ENCODE measurements at regions not wholly inside any gene's neighbourhood (a gene's known extent, or its start where the extent isn't known, plus 50 kb on each side); places are given as distances from the start of the nearest gene placed in this dataset.
"Not testable (repeated sequence)": the region's sequence is repeated elsewhere in the genome, so short reads cannot be mapped to it uniquely, and the experiment has no call there.

GRCh38 chr4:79141530-79141929 lies 184.3 kb downstream of the NAA11 start:
- no peak for TF ChIP-seq POLR2A (IDR thresholded peaks at IDR 0.05)
- TF ChIP-seq CTCF (IDR thresholded peaks at IDR 0.05): no peak
- peaks cover 0 to 8% (median 5%) of the 10 kb centered on the region in 3 donors for H3K9me3 ChIP-seq
- H3K27me3 ChIP-seq: no peaks in the 10 kb centered on the region
- no peaks in the 10 kb centered on the region for H3K36me3 ChIP-seq
- intact Hi-C loops (cut with DNase I): no loop called here
- DNase-seq: no peak
- no peak overlapping the region for H3K4me3 ChIP-seq
- peaks cover 0 to 5% (median 1%) of the 10 kb centered on the region in 3 donors for H3K4me1 ChIP-seq
- 39 to 51% methylated on average over 3 of the region's 3 CpGs for WGBS, 2 donors
- no peak overlapping the region for H3K27ac ChIP-seq

- Histone ChIP-seq H3K4me3 (no peak overlapping the region), H3K9me3 (no peaks in the 10 kb centered on the region), H3K27me3 (no peaks in the 10 kb centered on the region), H3K27ac (no peak overlapping the region), H3K4me1 (no peaks in the 10 kb centered on the region), H3K36me3 (no peaks in the 10 kb centered on the region)
- DNase-seq: no peak
- intact Hi-C loops (cut with DNase I): no loop called here
- no peak for TF ChIP-seq POLR2A (IDR thresholded peaks at IDR 0.05)
- TF ChIP-seq CTCF (IDR thresholded peaks at IDR 0.05): no peak
Observed at GRCh38 chr4:79134767-79135166, 191.1 kb downstream of the NAA11 start.

GRCh38 chr4:79132826-79133225 lies 193.0 kb downstream of the NAA11 start:
- intact Hi-C loops (cut with DNase I): no loop called here
- WGBS, 2 donors: 76 to 81% methylated on average over 1 of the region's 1 CpG
- Histone ChIP-seq H3K9me3 (no peaks in the 10 kb centered on the region), H3K27ac (no peak overlapping the region), H3K36me3 (no peaks in the 10 kb centered on the region), H3K4me1 (no peaks in the 10 kb centered on the region), H3K27me3 (no peaks in the 10 kb centered on the region), H3K4me3 (no peak overlapping the region)
- TF ChIP-seq POLR2A (IDR thresholded peaks at IDR 0.05) (no peak), CTCF (IDR thresholded peaks at IDR 0.05) (no peak)
- no peak for DNase-seq

- TF ChIP-seq POLR2A (IDR thresholded peaks at IDR 0.05): no peak
- no peak for TF ChIP-seq CTCF (IDR thresholded peaks at IDR 0.05)
- peaks cover 0 to 35% (median 14%) of the 10 kb centered on the region in 3 donors for H3K9me3 ChIP-seq
- no peaks in the 10 kb centered on the region for H3K4me1 ChIP-seq
- H3K27me3 ChIP-seq: no peaks in the 10 kb centered on the region
- no peak for DNase-seq
- no peak overlapping the region for H3K27ac ChIP-seq
- intact Hi-C loops (cut with DNase I): no loop called here
- no peak overlapping the region for H3K4me3 ChIP-seq
- 92 to 100% methylated on average over 1 to 5 of the region's 27 CpGs for WGBS, 2 donors
- no peaks in the 10 kb centered on the region for H3K36me3 ChIP-seq
Observed at GRCh38 chr4:79121875-79122358, 182.7 kb upstream of the PAQR3 start.

- no peak overlapping the region for H3K4me3 ChIP-seq
- H3K27me3 ChIP-seq: no peaks in the 10 kb centered on the region
- TF ChIP-seq CTCF (IDR thresholded peaks at IDR 0.05) (no peak), POLR2A (IDR thresholded peaks at IDR 0.05) (no peak)
- no peak overlapping the region for H3K27ac ChIP-seq
- DNase-seq: no peak
- H3K4me1 ChIP-seq: no peaks in the 10 kb centered on the region
- H3K9me3 ChIP-seq: peaks cover 0 to 36% (median 14%) of the 10 kb centered on the region in 3 donors
- intact Hi-C loops (cut with DNase I): no loop called here
- 75 to 83% methylated on average over 1 of the region's 1 CpG for WGBS, 2 donors
- H3K36me3 ChIP-seq: no peaks in the 10 kb centered on the region
Observed at GRCh38 chr4:79121223-79121622, 182.0 kb upstream of the PAQR3 start.

- DNase-seq; H3K27ac ChIP-seq; H3K36me3 ChIP-seq; H3K4me3 ChIP-seq; H3K4me1 ChIP-seq; intact Hi-C loops (cut with DNase I); H3K27me3 ChIP-seq: not testable (repeated sequence)
- 84 to 90% methylated on average over 4 of the region's 4 CpGs for WGBS, 2 donors
- H3K9me3 ChIP-seq: peaks cover 0 to 33% (median 14%) of the 10 kb centered on the region in 3 donors
Observed at GRCh38 chr4:79117051-79117450, 177.8 kb upstream of the PAQR3 start.

All from esophagus squamous epithelium (tissue), 5 donors.